ENCODE measurements at regions not wholly inside any gene's neighbourhood (a gene's known extent, or its start where the extent isn't known, plus 50 kb on each side); places are given as distances from the start of the nearest gene placed in this dataset.

GRCh38 chr3:104132566-104133403 is 1233.9 kb upstream of the ALCAM start:
- TF ChIP-seq, protein P1, sequence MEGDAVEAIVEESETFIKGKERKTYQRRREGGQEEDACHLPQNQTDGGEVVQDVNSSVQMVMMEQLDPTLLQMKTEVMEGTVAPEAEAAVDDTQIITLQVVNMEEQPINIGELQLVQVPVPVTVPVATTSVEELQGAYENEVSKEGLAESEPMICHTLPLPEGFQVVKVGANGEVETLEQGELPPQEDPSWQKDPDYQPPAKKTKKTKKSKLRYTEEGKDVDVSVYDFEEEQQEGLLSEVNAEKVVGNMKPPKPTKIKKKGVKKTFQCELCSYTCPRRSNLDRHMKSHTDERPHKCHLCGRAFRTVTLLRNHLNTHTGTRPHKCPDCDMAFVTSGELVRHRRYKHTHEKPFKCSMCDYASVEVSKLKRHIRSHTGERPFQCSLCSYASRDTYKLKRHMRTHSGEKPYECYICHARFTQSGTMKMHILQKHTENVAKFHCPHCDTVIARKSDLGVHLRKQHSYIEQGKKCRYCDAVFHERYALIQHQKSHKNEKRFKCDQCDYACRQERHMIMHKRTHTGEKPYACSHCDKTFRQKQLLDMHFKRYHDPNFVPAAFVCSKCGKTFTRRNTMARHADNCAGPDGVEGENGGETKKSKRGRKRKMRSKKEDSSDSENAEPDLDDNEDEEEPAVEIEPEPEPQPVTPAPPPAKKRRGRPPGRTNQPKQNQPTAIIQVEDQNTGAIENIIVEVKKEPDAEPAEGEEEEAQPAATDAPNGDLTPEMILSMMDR (IDR thresholded peaks at IDR 0.05 in 2 of 3, conservative IDR thresholded peaks at IDR 0.05 in 1 of 3; ENCODE audit: control insufficient read depth in 2 of 3, extremely low read depth in 1 of 3, insufficient read depth in 1 of 3, low read depth in 3 of 3, low read length in 3 of 3) = no peak
- TF ChIP-seq HDGF (IDR thresholded peaks at IDR 0.05) (no peak), ATF7 (IDR thresholded peaks at IDR 0.05; ENCODE audit: low read depth) (no peak), NR2C2 (IDR thresholded peaks at IDR 0.05; ENCODE audit: borderline replicate concordance, control insufficient read depth, insufficient read length, low read depth) (no peak), POLR2A (IDR thresholded peaks at IDR 0.05; ENCODE audit: low read depth, low read length) (no peak), ESRRA (IDR thresholded peaks at IDR 0.05; ENCODE audit: low read length) (no peak)
